Stimulated activated CD4-positive, alpha-beta T cell treated with anti-CD3 and anti-CD28 coated beads, TNF-alpha, amount 100 ng/mL, for 48 hours (primary cell): ENCODE measurements at regions not wholly inside any gene's neighbourhood (a gene's known extent, or its start where the extent isn't known, plus 50 kb on each side); places are given as distances from the start of the nearest gene placed in this dataset.

Source experiments
- DNase-seq, 3 donors: peaks; one replicate each; pipeline ENCODE4 v3.0.0-alpha.2; 2020; ENCODE audit warnings: low read depth in 3 of 3

GRCh38 chr13:73131247-73131646, 72.4 kb downstream of the KLF5 start:
- no peak for DNase-seq

GRCh38 chr13:73129023-73129422, 70.2 kb downstream of the KLF5 start:
- DNase-seq, result no peak
